GM19240 (cell line): ENCODE measurements at regions not wholly inside any gene's neighbourhood (a gene's known extent, or its start where the extent isn't known, plus 50 kb on each side); places are given as distances from the start of the nearest gene placed in this dataset.
"Not testable (repeated sequence)": the region's sequence is repeated elsewhere in the genome, so short reads cannot be mapped to it uniquely, and the experiment has no call there.

ENCODE experiments used
- DNase-seq: peaks from one replicate; pipeline ENCODE4 v3.0.0; 2011; ENCODE audit warnings: low spot score; ENCODE audit not compliant: insufficient read length

DNA sequence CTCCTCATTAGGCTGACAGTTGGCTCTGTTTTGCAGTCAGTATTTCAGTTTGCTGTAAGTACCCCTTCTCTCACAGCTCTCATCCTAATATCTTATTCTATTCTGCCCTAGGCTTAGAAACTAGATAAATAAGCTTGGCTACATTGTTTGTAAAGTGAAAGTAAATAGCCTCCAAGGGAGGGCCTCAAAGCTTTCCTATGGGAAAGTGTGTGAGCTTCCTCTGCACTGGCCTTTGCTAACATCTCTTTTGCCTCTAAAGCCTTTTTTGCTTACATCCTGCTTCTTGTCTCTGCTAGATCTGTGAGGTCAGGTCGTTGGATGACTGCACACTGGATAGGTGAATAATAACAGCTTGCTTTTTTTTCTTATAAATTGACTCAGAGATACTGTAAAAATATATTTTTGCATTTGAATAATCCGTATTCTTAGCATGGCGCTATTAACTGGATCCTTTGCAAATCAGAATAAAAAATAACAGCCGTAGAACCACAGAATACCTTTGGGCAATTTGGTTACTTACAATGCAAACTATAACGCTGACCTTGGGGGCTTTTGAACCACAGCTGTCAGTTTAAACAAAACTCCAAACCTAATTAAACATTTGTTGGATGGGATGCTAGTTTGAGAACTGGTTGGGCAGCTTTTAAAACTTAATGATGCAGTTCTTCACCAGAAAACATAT is 55.1 kb downstream of the TTC6 start:
- no peak for DNase-seq

DNA sequence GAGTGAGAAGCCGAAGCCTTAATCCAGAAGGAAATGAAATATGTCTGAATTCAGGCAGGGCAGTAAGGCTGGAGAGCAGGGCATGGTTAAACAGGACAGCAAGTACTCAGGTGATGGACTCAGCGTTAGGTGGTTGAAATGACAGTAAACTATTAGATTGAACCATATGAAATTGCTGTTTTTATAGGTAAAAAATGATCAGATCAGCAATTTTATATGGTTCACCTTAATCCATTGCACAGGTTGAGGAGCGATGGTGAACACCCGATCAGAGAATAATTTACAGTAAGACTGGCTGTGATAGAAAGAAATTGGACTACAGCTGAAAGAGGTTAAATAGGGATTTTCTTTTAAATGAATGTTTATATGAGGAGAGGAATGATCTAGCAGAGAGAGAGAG is 56.6 kb downstream of the TTC6 start:
- no peak for DNase-seq

DNA sequence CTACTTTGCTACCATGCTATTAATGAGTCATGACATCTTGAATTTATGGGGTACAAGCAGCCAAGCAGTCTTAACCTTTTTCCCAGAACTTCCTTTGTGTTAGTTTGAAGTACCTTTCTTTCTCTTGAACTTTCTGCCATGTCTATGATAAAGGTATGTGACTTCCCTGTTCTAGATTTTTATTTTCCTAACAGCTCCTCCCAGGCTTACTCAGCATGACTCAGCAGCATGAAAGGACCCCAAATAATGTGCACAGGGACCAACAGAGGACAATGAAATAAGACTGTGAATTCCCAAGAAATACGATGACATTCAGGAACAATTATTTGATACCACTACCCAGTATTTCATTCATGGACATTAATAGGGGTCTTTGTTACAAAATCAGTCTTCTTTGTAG is 60.0 kb downstream of the TTC6 start:
- no peak for DNase-seq

DNA sequence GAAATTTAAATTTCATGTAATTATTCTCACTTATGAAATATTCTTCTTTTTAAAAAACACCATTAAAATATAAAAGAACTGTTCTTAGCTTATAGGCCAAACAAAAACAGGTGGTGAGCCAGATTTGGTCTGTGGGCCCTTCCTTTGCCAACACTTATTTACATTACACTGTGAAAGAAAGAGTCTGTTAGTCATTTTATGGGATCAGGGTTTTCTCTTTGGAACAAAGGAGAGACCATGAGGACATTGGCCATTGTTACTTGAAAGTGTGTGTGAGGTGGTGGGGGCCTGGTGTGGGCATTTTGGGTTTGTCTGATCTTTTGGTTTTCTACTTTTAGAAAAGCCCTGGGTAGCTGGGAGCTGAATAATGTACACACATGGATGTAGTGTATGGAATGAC is 62.7 kb downstream of the TTC6 start:
- no peak for DNase-seq

DNA sequence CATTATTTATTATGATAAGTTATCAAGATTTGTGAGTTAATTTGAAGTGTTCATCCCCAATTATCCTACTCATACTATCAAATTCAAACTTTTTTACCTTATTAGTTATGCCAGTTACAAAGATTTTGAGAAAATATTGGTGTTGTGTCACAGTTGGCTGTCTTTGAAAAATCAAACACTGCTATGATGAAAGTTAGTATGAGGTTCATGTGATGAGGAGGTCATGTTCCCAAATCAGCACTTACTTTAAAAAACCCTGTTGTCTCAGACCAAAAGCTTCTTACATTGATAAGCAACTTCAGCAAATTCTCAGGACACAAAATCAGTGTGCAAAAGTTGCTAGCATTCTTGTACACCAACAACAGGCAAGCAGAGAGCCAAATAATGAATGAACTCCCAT is 68.1 kb downstream of the TTC6 start:
- DNase-seq = no peak

DNA sequence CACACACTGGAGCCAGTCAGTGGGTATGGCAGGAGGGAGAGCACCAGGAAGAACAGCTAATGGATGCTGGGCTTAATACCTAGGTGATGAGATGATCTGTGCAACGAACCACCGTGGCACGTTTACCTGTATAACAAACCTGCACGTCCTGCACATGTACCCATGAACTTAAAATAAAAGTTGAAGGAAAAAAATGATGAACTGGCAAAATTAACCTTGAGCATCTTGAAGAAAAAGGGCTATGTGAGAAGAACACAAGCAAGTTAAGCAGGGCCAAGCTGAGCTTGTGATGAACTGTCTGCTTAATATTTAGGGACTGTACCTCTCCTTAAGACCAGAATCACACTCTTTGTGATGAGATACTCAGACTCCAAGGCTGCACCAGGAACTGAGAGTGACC is 70.0 kb downstream of the TTC6 start:
- no peak for DNase-seq

DNA sequence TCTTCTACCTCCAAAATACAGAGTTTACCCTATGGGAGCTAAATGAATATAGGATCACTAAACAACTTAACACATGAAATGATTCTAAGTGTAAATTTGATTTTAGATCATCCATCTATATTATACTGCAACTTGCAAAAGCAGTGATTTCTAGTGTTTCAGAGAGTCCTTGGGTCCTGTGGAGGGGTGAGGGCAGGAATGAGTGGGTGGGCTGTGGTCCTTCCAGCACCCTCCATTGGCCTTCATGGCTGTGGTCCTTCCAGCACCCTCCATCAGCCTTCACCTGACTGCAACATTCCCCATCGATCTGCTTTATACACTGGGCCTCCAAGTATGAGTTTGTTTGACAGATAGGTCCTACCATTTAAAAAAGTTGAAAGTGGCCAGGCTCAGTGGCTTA is 70.5 kb downstream of the TTC6 start:
- DNase-seq = no peak

DNA sequence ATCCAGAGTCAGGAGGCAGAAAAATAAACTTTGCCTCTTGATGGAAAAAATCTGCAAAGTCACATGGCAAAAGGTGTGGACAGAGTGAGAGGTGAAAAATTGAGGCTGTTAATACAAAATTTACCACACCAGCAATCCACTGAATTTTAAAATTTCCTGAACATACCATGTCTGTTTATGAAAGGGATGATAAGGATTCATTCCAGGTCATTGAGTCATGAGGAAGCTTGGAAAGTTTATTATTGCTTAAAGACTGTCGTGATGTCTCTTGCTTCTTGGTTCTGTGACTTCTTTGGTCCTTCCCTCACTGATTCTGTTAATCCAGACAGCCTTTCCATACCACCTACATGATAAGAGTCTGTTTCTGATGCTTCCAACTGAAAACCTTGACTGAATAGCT is 73.2 kb downstream of the TTC6 start:
- no peak for DNase-seq

DNA sequence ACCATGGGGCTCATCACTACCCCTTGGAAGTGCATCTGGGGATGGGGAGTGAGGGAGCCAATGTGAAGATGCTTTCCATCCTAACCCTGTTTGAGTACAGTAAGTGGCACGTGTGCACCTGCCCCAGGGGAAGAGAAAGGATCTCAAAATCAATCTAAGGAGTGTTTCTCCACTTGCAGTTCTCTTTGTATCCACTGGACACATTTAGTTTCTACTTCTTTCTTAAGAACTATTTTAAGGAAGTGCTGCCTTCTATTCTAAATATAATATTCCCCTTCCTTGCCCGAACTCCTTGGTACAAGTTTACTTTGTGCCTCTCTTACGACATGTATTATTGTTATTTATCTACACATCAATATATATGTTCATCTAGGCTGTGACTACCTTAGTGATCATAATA is 73.8 kb downstream of the TTC6 start:
- DNase-seq = no peak

DNA sequence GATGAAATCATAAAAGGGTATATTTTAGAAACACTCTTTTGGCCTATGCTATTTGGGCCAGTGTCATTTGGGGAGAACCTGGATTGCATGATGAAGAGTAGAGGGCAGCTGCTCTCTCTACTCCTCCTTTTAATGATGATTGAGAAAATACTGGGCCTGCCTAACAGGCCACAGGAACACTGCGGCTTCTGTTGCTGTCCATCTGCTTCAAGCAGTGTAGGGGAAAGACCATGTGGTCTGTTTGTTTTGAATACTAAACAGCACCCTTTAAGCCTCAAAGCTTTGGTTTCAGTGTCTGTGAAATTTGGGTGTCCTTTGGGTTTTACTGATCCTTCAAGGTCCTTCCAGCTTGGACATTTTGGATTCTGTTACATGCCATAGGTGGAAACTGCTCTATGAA is 78.0 kb downstream of the TTC6 start:
- no peak for DNase-seq

DNA sequence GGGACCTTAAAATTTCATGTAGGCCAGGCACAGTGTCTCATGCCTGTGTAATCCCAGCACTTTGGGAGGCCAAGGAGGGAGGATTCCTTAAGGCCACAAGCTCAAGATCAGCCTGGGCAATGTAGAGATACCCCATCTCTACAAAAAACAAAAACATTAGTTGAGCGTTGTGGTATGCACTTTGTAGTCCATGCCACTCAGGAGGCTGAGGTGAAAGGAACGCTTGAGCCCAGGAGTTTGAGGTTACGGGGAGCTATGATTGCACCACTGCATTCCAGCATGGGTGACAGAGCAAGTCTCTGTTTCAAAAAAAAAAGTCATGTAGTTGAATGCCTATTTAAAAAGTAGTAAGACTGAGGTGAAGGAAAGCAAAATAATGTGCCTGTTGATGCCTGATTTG is 83.5 kb downstream of the TTC6 start:
- DNase-seq = no peak

DNA sequence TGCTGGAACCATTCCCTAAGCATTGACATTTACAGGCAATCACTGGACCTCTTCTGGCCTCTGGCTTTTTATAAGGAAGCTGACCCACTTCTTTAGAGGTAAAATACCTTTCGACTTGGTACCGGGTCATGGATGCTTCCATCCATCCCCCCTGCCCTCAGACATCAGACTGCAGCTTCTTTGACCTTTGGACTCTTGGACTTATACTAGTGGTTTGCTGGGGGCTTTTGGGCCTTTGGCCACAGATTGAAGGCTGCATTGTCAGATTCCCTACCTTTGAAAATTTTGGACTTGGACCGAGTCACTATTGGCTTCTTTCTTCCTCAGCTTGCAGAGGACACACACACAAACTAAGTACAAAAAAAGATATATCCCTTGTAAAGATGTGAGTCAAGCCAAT is 86.1 kb downstream of the TTC6 start:
- DNase-seq = no peak

DNA sequence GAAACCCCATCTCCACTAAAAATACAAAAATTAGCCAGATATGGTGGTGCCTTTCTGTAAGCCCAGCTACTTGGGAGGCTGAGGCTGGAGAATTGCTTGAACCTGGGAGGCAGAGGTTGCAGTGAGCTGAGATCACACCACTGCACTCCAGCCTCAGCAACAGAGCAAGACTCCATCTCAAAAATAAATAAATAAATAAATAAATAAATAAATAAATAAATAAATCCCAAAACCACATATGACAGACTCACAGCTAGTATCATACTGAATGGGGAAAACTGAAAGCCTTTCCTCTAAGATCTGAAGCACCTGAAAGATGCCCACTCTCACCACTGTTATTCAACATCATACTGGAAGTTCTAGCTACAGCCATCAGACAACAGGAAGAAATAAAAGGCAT is 97.3 kb downstream of the TTC6 start:
- not testable (repeated sequence) for DNase-seq

DNA sequence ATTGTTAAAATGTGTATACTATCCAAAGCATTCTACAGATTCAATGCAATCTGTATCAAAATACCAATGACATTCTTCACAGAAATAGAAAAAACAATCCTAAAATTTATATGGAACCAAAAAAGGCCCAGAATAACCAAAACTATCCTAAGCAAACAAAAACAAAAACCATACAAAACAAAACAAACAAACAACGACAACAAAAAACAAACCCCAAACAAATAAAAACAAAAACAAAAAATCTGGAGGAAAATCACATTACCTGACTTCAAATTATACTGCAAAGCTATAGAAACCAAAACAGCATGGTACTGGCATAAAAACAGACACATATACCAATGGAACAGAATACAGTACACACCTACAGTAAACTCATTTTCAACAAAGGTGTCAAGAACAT is 98.0 kb downstream of the TTC6 start:
- DNase-seq = not testable (repeated sequence)

DNA sequence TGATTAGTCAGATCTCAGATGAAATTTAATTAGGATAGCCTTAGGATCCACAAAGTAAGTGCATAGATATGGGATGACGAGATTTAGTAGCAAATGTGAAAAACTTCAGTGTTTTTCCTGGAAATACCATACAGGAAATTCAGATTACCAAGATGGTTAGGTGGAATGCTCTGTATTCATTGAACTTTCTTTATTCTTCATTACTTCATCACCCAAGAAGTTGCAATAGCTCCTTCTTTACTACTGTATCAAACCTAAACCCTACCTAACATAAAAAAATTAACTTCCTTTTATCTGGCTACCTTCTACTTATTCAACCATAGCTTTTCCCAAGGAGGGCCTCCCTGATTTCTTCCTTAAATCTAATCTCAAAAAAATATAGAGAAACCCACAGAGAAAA is 100.4 kb downstream of the TTC6 start:
- no peak for DNase-seq

DNA sequence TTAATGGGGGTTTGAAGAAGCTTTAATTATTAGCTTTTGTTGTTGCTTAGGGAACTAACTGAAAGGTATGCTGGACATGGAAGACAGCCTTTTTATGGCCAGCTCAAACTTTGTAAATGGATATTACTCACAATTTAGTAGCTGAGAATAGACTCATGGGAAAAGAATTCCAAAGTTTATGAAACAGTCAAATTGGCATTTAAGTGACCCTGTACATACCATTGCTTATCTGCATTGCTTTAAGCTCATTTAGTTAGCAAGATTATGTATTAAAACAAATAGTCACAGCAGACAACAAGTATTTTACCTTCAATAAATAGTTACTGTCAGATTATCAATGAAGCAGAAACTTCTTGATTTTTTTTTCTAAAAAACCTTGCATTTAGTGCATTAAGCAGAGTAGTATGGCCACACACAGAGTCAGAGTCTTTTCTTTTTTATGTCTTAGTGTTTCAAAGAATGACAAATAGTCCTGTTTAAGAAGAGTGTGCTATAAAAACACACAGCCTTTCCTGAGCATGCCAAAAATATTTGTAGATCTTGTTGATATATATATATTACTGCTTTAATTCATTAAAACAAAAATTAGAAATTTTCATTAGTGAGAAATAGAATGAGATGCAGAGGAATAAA is 102.2 kb downstream of the TTC6 start:
- no peak for DNase-seq

DNA sequence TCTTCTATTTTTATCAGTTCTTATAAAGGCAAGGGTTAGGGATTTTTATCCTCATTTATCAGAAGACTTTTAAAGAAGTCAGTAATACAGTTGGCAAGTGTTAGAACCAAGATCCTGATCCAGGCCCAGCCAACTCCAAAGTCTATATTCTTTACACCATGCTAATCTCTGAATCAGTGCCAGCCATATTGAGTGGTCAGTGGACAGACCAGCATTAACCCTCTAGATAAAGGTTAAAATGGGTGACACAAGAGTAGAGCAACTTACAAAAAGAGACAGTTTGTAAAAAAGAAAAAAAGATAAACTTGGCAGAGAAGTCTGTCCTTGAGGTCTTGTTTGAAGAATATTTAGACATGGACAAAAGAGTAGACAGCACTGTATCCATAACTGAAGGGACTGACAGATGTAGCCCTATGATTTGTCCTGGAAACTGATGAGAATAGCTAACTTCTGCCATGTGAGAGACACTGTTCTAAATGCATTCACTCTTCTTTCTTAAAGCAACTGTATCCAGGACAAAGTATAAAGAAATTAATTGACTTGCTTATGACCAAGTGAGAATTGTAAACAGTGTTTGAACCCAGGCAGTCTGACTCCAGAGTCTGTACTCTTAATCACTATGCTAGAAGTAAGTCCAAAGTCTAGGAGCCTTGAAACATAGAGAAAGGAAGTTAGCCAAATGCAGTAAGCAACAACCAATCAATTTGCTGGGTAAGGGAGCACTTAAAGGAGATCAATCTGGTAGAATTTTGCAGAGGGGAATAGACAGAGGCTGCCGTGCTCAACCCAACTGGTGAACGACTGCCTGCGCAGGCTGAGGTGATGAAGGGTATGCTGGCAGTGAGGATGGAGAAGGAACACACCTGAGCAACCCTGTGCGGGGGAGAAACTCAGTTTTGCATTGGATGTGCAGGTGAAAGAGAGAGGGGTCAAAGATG is 103.7 kb downstream of the TTC6 start:
- DNase-seq = no peak

DNA sequence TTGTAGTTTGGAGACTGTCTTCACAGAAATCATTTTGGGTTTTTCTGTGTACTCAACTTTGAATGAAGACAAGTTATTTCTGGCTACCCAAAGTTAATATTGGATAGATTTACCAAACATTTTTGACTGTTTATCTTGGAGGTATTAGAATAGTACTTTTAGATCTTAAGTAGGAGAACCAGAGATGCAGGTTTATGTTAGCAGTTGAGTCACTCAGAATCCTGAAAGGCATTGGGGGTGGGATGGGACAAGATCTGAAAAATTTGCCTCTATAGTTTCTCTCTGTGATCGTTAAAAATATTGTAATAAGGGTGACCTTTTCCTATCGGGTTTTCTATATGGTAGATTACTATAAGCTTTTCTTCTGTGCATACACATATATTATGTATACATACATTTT is 112.3 kb downstream of the TTC6 start:
- no peak for DNase-seq

DNA sequence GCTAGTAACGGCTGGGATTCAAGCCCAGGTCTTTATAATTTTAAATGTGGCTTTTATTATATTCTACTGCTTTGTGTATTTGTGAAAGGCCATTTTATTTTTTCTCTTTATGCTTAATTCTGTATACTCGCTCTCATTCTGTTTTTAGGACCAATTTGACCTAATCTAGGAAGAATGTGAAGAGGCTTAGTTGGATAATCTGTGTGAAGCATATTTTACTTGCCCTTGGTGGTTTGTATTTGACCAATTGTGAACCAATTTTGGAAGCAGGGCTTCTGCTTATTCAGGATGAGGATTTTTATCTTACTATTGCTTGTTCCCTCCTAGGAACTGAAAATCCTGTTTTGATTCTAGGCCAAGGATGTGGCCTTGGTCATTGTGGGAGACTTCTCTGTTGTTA is 113.1 kb downstream of the TTC6 start:
- no peak for DNase-seq

DNA sequence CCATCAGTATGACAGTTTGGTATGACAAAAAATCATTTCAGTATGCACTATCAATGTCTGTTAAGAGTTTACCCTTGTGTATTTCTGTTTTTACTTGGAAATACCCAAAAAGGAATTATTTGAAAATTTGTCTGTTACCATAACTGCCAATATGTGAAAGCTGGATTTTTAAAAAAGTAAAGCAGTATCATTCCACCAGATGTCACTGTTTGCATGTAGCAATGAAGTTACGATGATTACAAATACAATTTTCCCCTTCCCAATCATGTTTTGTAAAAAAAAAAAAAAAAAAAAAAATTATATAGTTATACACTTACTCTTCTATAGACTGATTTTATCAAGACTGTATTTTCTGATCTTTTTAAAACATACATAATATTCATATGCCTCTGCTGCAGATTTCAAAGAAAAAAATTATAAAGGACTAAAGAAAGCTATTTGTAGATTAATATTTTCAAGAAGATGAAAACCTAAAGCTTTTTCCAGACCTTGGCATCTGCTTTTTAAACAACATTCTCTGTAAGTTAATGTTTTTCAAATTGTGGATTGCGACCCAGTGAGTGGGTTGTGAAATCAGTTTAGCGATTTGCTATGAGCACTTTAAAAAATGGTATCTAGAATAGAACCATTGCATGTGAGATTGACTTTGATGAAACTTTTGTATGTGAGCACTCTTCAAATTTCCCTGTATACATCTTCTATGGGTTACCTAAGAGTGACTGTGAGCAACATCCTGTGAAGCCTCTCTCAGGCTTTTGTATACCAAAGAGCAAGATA is 114.2 kb downstream of the TTC6 start:
- no peak for DNase-seq

DNA sequence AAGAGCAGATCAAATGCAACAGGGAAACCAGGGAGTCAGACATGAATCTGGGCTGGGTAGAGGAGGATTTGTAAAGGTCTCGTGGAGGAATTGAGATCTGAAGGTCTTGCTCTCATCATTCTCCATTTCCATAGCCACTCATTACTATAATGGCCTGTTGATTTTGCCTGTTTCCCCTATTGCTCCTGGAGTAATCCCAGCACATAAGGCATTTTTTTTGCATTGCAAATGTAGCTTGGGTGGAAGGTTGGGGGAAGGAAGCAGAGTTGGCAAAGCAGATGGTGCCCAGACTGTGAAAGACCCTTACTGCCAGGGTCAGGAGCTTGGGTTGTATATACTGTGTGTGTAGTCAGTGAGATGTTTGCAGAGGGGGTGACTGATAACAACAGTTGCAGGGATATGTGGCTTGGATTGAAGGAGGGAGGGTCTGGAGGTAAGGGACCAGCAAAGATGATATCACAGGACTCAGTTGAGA is 116.0 kb downstream of the TTC6 start:
- no peak for DNase-seq
